Medulla oblongata (tissue), 1 donor: ENCODE measurements at regions not wholly inside any gene's neighbourhood (a gene's known extent, or its start where the extent isn't known, plus 50 kb on each side); places are given as distances from the start of the nearest gene placed in this dataset.
"Not testable (repeated sequence)": the region's sequence is repeated elsewhere in the genome, so short reads cannot be mapped to it uniquely, and the experiment has no call there.

Experiments used
- DNase-seq: peaks from one replicate; pipeline ENCODE4 v3.0.0-alpha.2; 2015; ENCODE audit errors: extremely low spot score

DNA sequence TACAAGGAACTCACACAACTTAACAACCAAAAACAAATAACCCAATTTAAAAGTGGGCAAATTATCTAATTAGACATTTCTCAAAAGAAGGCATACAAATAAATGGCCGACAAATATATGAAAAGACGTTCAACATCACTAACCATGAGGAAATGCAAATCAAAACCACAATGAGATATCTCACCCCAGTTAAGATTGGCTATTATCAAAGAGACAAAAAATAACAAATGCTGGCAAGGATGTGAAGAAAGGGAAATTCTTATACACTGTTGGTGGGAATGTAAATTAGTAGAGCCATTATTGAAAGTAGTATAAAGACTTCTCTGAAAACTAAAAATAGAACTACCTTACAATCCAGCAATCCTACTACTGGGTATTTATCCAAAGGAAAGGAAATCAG, 96.7 kb upstream of the SIRPG start:
- DNase-seq = no peak

DNA sequence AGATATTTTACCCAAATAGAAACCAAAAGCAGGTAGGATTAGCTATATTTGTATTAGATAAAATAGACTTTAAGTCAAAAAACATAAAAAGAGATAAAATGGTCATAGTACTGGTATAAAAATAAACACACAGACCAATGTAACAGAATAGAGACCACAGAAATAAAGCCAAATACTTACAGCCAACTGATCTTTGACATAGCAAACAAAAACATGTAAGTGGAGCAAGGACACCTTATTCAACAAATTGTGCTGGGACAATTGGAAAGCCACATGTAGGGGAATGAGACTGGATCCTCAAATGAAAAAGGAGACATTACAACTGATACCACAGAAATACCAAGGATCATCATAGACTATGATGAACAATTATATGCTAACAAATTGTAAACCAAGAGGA, 94.5 kb upstream of the SIRPG start:
- DNase-seq = no peak

DNA sequence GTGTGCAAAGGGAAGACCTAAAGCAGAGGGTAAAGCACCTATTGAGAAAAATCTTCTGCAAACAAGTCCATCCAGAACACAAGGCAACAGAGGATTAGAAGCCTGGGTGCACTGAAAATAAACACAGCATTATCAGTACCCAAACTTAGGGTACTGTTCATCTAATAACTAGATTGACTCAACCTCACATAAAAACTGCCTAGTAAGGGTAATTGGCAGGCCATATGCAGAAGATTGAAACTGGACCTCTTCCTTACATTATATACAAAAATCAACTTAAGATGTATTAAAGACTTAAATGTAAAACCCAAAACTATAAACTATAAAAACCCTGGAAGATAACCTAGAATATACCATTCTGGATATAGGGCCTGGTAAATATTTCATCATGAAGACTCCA, 91.2 kb upstream of the SIRPG start:
- no peak for DNase-seq

DNA sequence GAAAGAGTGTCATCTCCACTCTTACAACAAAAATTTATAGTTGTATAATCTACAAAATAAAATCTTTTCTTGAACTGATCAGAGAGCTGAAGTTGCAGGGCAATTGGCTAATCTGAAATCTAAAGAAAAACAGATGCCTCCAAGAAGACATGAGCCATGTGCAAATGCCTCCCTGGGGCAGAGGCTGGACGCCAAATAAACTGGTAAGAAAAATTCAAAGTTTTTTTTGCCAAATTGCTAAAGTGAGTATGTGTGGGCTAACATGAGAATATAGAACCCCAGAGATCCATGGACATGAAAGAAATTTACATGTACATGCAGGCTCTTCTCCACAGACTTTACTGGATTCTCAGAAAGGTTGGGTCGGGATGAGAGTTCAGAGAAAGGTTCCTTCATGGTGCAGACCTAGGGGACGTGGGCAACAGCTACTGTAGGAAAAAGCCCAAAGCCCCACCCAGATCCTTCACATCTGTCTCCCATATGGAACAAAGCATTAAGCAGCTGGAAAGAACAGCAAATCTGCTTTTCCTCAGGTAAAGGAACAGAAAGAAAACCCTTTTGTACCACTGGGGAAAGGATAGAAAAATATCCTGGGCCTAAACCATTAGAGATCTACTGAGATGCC, 90.5 kb upstream of the SIRPG start:
- no peak for DNase-seq

DNA sequence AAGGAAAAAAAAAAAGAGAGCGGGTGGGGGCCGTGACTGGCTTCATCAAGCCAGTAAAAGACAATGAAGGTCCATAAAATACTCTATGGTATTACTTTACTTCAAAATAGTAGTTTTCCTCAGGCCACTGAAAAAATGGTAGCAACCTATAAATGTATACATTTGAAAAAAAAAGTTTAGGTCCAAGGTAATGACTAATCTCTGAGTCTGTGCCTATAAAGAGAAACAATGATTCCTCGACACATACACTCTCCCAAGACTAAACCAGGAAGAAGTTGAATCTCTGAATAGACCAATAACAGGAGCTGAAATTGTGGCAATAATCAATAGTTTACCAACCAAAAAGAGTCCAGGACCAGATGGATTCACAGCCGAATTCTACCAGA, 84.5 kb upstream of the SIRPG start:
- not testable (repeated sequence) for DNase-seq

DNA sequence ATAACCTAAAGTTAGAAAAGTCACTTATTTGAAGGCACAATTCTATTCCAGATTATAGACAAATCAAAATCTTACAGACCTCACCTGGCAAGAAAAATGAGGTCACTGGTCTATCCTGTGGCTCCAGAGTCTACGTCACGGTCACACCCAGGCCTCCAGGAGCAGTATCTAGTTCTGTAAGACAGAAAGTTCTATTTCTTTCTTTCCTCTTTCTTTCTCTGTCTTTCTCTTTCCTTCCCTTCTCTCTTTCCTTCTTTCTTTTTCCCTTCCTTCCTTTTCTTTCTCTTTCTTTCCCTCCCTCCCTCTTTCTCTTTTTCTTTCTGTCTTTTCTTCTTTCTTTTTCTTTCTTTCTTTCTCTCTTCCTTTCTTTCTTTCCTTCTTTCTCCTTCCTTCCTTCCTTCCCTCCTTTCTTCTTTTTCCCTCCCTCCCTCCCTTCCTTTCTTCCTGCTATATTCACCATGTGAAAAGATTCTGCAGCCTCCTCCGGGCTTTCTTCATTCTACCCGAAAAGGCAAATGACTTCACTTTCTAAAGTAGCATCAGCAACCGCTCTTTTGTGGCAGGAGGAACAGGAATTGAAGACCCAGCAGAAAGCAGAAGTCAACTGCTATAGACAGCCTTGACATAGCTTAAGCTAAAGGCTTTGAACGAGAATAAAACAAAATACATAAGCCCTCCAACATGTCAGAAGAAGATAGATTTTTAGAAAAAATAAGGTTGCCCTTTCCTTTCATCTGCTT, 83.9 kb upstream of the SIRPG start:
- DNase-seq = peak; percentile 28

DNA sequence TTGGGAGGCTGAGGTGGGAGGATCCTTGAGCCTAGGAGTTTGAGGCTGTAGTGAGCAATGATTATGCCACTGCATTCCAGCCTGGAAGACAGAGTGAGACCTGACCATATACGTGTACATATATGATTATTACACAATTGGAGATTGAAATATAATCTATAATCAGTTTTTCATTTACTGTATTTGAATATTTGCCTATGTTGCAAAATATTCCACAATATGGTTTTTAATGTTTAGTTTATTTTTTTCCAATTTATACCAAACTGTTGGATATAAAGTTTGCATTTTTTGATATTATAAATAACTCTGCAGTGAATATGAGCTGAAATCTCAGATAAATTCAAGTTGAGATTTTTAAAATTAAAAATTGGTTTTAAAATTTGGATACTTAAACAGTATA, 79.6 kb upstream of the SIRPG start:
- DNase-seq = no peak

DNA sequence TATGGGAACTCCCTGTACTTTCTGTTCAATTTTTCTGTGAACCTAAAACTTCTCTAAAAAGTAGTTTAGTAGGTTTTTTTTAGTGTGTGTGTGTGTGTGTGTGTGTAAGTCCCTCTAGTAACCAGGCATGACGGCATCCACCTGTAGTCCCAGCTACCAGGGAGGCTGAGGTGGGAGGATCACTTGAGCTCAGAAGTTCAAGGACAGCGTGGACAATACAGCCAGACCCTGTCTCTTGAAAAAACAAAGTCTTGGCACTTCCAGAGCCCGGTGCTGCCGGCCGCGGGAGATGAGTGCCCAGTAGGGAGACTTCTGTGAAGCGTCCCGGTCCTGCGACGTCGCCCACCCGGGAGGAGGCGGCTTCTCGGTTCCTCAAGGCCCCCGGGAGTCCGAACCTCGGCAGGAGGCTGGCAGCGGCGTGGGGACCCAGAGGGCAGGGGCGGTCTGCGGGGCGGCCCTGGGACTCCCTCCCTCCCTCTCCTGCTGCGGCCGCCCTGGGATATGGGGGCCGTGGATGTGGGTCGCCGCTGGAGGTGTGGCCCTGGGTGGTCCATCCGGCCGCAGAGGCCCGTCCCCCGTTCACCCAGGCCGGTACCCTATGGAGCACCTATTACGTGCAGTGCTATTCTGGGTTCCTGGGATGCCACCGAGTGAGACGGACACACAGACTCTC, 78.0 kb upstream of the SIRPG start:
- no peak for DNase-seq

DNA sequence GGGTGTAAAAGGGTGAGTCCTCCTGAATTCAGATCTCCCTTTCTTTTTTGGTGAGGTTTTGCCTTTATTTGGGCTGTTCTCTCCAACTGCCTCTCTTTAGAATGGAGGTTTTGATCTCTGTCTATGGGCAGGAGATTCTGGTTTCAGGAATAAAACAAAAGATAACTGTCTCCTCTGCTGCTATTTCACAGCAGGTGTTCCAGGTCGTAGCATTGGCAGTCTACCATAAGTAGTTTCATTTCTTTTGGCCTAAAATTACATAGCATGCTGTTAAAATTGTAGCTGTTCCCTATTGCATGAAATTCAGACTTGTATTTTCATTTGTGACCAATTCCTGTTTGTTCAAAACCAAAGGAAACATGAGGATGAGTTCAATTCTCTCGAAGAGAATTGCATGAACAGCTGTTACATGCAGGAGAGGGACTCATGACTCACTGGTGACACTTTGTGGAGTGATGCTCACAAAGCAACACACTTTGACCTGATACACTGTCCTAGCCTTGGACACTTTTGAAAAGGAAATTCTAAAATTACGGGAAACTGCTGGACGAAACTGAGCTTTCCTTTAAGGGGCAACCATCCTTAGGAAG, 76.8 kb upstream of the SIRPG start:
- peak; percentile 78 for DNase-seq

DNA sequence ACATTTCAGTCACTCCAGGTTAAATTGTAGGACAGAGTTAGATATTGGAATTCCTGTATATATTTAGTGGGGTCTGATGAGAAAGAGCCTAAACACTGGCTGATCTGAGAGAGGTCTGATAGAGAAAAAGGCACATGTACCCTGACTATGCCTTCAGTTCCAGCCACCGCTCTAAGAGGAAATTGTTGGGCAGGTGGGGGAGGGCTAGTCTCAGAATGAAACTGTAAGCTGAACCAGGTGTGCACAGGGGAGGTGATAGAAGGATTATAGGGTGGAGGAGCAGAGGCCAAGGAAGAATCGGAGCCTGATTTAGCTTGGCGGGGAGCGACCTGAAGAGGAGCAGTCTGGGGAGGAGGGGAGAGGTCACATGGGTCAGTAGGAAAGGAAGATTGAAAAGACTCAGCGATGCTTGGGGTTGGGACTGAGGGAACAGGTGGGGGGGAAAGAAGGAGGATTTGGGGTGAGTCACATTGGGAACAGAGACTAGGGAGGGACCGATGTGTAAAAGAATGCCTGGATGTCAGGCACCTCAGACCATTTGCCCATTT, 74.3 kb upstream of the SIRPG start:
- DNase-seq = not testable (repeated sequence)

DNA sequence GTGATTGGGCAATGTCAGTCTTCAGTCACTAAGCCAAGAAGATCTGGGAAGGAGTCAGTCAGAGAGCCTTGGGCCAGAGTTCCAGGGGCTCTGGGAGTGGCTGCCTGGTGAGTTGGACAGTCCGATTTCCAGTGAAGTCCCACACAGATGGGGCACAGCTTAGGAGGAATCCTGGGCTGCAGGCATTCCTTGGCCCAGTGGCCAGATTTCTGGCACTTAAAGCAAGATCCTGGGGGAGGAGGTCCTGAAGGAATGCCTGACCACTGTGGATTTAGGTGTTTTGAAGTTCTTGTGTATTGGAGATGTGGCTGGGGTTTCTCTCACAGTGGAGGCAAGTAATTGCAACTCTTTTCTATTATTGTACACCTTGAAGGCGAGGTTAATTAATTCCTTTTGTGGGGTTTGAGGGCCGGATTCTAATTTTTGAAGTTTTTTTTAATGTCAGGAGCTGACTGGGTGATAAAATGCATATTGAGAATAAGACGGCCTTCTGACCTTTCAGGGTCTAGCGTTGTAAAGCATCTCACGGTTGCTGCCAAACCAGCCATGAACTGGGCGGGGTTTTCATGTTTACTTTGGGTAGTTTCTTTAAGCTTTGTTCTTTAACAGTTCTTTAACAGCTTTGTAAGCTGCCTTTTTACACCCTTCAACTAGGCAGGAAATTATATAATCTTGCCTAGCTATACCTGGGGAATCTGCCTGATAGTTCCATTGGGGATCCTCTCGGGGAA, 73.6 kb upstream of the SIRPG start:
- DNase-seq = not testable (repeated sequence)

DNA sequence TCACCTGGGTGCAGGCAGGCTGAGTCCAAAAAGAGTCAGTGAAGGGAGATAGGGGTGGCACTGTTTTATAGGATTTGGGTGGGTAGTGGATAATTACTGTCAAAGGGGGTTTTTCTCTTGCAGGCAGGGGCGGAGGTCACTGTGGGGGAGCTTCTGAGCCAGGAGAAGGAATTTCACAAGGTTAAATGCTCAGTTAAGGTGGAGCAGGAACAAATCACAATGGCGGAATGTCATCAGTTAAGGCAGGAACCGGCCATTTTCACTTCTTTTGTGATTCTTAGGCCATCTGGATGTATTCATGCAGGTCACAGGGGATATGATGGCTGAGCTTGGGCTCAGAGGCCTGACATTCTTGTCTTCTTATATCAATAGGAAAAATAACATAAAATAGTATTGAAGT, 69.7 kb upstream of the SIRPG start:
- not testable (repeated sequence) for DNase-seq

DNA sequence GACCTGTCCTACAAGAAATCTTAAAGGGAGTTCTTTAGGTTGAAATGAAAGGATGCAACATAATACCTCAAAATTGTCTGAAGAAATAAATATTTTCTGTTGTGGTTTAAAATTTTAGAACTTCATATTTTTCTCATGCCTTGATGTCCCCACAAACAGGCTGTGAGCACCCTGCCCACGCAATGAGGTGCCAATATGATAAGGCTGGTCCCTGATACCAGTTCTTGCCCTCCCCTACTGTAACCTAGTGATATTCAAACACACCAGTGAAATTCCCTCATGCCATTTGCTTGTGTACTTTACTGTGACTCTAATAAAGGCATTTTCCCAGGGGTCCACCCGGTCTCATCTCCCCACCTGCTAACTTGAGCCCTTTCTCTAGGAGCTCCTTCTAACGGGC, 67.3 kb upstream of the SIRPG start:
- DNase-seq = no peak

DNA sequence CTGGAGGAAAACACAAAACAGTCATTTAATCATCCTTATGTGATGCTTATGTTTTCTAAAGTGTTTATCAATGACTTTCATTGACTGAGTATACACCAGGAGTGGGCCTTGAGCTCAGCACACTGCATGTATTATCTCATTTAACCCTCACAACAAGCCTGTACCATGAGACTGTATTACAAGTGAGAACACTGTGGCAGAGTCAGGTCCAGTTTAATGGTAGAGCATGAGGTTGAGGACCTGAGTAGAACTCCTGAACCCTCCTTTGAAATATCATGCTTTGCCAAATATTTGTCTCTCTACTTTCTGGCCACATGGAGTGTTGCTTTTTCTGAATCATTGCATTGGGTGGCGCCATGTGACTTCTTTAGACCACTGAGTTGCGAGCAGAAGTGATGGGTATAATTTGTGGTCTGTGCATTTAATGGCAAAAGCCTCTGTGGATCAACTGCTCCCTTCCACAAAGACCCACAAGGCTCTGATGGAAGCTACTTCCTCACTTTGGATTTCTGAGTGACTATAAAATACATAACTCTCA, 65.0 kb upstream of the SIRPG start:
- DNase-seq = no peak

DNA sequence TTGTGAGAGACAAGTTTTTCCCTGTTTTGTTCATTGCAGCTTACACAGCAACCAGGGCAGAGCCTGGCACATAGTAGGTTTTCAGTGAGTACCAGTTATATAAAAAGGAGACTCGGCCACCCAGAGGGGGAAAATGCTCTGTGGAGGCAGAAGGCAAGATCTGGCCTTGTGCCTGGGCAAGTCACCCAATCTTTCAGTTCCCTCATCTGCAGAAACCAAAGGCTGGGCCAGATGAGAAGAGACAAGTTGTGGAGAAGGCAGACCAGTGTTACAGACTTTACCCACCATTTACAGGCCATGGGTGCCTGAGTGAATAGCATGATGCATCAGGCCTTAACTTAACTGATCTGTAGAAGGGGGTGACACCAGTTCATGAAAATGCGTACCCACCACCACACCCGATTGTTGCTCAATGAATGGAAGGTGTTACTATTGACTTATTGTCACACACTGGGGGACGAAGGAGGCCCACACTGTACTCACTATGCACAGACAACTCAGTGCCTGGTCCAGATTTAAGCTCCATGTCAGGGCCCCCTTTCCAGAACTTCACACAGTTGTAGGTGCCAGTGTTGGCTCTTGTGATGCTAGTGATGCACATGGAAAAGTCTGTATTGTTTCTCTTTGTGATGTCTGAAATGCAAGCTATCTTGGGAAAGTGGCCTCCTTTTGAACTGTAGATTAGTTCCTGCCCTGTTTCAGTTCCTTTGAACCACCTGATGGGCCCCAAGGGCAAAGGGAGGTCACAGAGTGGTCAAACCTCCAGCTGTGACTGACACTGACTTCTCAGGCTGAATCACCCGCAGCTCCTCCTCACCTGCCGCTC, 64.3 kb upstream of the SIRPG start:
- DNase-seq = no peak

DNA sequence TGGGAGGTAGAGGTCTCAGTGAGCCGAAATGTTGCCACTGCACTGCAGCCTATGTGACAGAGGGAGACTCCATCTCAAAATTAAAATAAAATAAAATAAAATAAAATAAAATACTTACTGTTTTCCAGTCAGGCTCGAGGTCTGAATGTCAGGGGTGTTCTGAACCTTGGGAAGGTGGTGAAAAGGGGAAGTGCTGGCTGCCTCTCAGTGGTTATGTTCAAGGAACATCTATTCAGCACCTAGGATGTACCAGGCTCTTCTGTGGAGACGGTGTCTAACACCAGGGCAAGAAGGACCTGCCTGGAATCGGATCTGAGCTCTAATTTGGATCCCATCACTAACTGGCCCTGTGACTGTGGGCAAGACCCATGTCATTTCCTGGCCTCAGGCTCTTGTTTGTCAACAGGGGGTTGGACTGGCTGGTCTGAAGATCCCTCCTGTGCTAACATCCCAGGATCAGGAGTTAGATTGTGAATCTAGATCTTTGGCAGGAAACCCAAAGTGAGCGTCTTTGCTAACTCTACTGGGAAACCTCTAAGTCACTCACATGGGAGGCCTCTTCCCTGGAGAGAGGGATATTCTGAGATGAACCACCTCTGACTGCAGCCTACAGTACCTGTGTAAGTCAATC, 63.4 kb upstream of the SIRPG start:
- DNase-seq = no peak

DNA sequence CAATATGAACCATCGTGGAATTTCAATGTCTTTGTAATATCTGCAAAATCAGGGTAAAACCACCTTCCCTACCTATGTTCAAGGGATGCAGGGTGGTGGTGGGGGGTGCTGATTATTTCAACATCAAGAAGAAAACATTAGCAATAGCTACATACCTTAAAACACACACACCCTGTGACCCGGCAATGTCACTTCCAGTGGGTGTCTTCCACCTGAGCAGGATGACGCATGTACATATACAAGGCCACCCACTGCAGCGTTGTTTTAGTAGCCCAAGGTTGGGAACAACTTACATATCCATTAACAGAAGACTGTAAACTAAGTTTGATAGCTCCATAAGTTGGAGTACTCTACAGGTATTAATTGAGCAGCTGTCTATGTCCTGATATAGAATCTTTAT, 62.6 kb upstream of the SIRPG start:
- no peak for DNase-seq

DNA sequence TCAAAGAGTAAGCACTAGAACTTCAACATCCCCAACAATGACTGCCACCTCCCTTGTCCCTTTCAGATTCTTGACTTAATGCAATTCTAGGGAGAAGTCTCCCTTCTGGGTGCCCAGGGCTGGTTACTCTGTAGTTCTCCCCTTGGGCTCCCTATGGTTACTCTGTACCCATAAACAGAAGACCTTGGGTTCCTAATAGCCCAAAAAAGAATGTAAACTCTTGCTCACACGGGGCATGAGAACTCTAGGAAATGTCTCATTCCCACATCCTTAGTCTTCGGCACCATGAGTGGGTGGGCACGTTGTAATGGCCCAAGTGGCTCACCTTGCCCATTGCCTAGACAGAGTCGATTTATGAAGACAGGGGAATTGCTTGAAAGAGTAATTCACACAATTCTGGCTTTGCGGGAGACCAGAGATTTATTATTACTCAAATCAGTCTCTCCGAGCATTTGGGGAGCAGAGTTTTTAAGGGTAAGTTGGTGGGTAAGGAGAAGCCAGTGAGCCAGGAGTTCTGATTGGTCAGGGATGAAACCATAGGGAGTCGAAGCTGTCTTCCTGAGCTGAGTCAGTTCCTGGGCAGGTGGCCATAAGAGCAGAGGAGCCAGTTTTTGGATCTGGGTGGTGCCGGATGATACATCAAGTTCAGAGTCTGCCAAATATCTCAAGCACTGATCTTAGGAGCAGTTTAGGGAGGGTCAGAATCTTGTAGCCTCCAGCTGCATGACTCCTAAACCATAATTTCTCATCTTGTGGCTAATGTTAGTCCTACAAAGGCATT, 61.2 kb upstream of the SIRPG start:
- DNase-seq = peak; percentile 9
